H1 (cell line): ENCODE measurements at regions not wholly inside any gene's neighbourhood (a gene's known extent, or its start where the extent isn't known, plus 50 kb on each side); places are given as distances from the start of the nearest gene placed in this dataset.

Source experiments
- CTCF ChIA-PET: fragments of 300-600 bp; sonication (Branson Sonifier 250); formaldehyde crosslinking; loops from one replicate; lab custom pipeline; 2021; ENCODE audit not compliant: partially characterized antibody; lab: Charles Lee
- POLR2A ChIA-PET: fragments of 300-600 bp; sonication (Branson Sonifier 250); formaldehyde crosslinking; loops from one replicate; lab custom pipeline; 2021; ENCODE audit warnings: inconsistent platforms; ENCODE audit not compliant: partially characterized antibody; lab: Charles Lee
- DNase-seq, 2 experiments: peaks; one replicate each; pipeline versions ENCODE4 v3.0.0 to v3.0.0-alpha.2; 2010 to 2022; ENCODE audit warnings: low spot score in 2 of 2, low read depth in 1 of 2, mixed read lengths in 1 of 2
- FAIRE-seq: peaks from 2 replicates; lab custom pipeline; 2011; peaks lifted over from hg19 to GRCh38; lab: Jason Lieb, UNC
- H2AFZ ChIP-seq: 2 replicates; pipeline ENCODE4 v1.8.1; 2012; ENCODE audit warnings: low read length, inconsistent platforms
- H2AK5ac ChIP-seq: 2 replicates; pipeline ENCODE4 v1.6.1; 2013; ENCODE audit warnings: low read depth, low read length
- H2BK120ac ChIP-seq: replicated peaks from 2 replicates; pipeline ENCODE3; 2013; ENCODE audit warnings: low read depth, low read length, inconsistent platforms
- H2BK12ac ChIP-seq: 2 replicates; pipeline ENCODE4 v1.6.1; 2013; ENCODE audit warnings: low read depth, low read length
- H2BK15ac ChIP-seq: 2 replicates; pipeline ENCODE4 v1.6.1; 2013; ENCODE audit warnings: low read length
- H2BK20ac ChIP-seq: 2 replicates; pipeline ENCODE4 v1.6.1; 2013; ENCODE audit warnings: low read length
- H2BK5ac ChIP-seq: 2 replicates; pipeline ENCODE4 v1.6.1; 2013; ENCODE audit warnings: low read depth, low read length
- H3K14ac ChIP-seq: 2 replicates; pipeline ENCODE4 v1.6.1; 2013; ENCODE audit warnings: inconsistent platforms; ENCODE audit not compliant: insufficient read length
- H3K18ac ChIP-seq: 2 replicates; pipeline ENCODE4 v1.6.1; 2013; ENCODE audit warnings: low read length; ENCODE audit errors: extremely low read depth
- H3K23ac ChIP-seq: 2 replicates; pipeline ENCODE4 v1.6.1; 2013; ENCODE audit warnings: inconsistent platforms; ENCODE audit not compliant: insufficient read length
- H3K23me2 ChIP-seq: 2 replicates; pipeline ENCODE4 v1.6.1; 2013; ENCODE audit warnings: low read depth, low read length
- H3K27ac ChIP-seq: 2 replicates; pipeline ENCODE4 v1.6.1; 2011; ENCODE audit warnings: low read depth, low read length, inconsistent platforms
- H3K27me3 ChIP-seq, 4 experiments: replicated peaks in 1 of 4; 1 replicate in 1 of 4; 2 replicates in 3 of 4; pipeline versions ENCODE4 v1.6.1 to v1.8.1; 2011 to 2013; ENCODE audit warnings: low read length in 3 of 4, mild to moderate bottlenecking in 3 of 4, inconsistent platforms in 2 of 4, mixed read lengths in 2 of 4, moderate library complexity in 1 of 4; ENCODE audit not compliant: control insufficient read depth in 3 of 4, insufficient read depth in 3 of 4; ENCODE audit errors: extremely low read depth in 1 of 4
- H3K36me3 ChIP-seq, 4 experiments: 2 replicates each; pipeline versions ENCODE4 v1.6.1 to v1.8.1; 2011 to 2013; ENCODE audit warnings: mild to moderate bottlenecking in 4 of 4, low read length in 3 of 4, moderate library complexity in 2 of 4, control low read depth in 1 of 4, inconsistent platforms in 1 of 4; ENCODE audit not compliant: insufficient read depth in 4 of 4, control insufficient read depth in 2 of 4
- H3K4ac ChIP-seq: replicated peaks from 2 replicates; pipeline ENCODE3; 2013; ENCODE audit warnings: low read length, low read depth, mixed read lengths, inconsistent platforms; ENCODE audit not compliant: insufficient read length
- H3K4me1 ChIP-seq, 4 experiments: replicated peaks in 1 of 4; 1 replicate in 1 of 4; 2 replicates in 3 of 4; pipeline versions ENCODE4 v1.6.1 to v1.8.1; 2011 to 2013; ENCODE audit warnings: low read length in 3 of 4, inconsistent platforms in 2 of 4, mixed read lengths in 1 of 4; ENCODE audit not compliant: insufficient read depth in 4 of 4, control insufficient read depth in 3 of 4
- H3K4me2 ChIP-seq, 2 experiments: 2 replicates each; pipeline versions ENCODE4 v1.6.1 to v1.8.1; 2011 to 2013; ENCODE audit warnings: low read depth in 2 of 2, low read length in 2 of 2, control low read depth in 1 of 2, inconsistent platforms in 1 of 2, mild to moderate bottlenecking in 1 of 2; ENCODE audit not compliant: insufficient read depth in 1 of 2
- H3K4me3 ChIP-seq, 4 experiments: fragments of 200-600, 300-600 bp in 1 of 4; sonication (generic), shearing (Covaris generic), sonication (Bioruptor Twin) in 1 of 4; 2 replicates each; pipeline versions ENCODE4 v1.5.1 to v1.8.1; 2011 to 2016; ENCODE audit warnings: low read length in 4 of 4, low read depth in 3 of 4, control low read depth in 2 of 4, inconsistent platforms in 2 of 4, mild to moderate bottlenecking in 2 of 4, mixed read lengths in 1 of 4, moderate library complexity in 1 of 4; ENCODE audit not compliant: insufficient read depth in 2 of 4; ENCODE audit errors: extremely low read depth in 1 of 4
- H3K56ac ChIP-seq: replicated peaks from 2 replicates; pipeline ENCODE3; 2013; ENCODE audit warnings: low read depth, mild to moderate bottlenecking, mixed read lengths, low read length, inconsistent platforms; ENCODE audit not compliant: insufficient read length
- H3K79me1 ChIP-seq: 2 replicates; pipeline ENCODE4 v1.6.1; 2013; ENCODE audit warnings: low read depth, low read length, control low read depth
- H3K79me2 ChIP-seq, 2 experiments: 2 replicates each; pipeline versions ENCODE4 v1.6.1 to v1.8.1; 2012 to 2013; ENCODE audit warnings: low read length in 2 of 2, mild to moderate bottlenecking in 2 of 2, inconsistent platforms in 1 of 2; ENCODE audit not compliant: insufficient read depth in 2 of 2, control insufficient read depth in 1 of 2
- H3K9ac ChIP-seq, 4 experiments: replicated peaks in 1 of 4; 1 replicate in 1 of 4; 2 replicates in 3 of 4; pipeline versions ENCODE4 v1.6.1 to v1.8.1; 2011 to 2013; ENCODE audit warnings: low read depth in 3 of 4, low read length in 3 of 4, control low read depth in 2 of 4, mild to moderate bottlenecking in 2 of 4, moderate library complexity in 2 of 4, inconsistent platforms in 1 of 4; ENCODE audit errors: extremely low read depth in 1 of 4
- H3K9me3 ChIP-seq, 2 experiments: 2 replicates each; pipeline versions ENCODE4 v1.6.1 to v1.8.1; 2012 to 2013; ENCODE audit warnings: mild to moderate bottlenecking in 2 of 2, moderate library complexity in 2 of 2, control low read depth in 1 of 2, inconsistent platforms in 1 of 2, low read depth in 1 of 2, low read length in 1 of 2, mixed read lengths in 1 of 2; ENCODE audit not compliant: insufficient read depth in 2 of 2
- H4K20me1 ChIP-seq, 2 experiments: replicated peaks in 1 of 2; 2 replicates each; pipeline versions ENCODE3 to v1.8.1; 2011 to 2013; ENCODE audit warnings: inconsistent platforms in 2 of 2, low read length in 2 of 2, mild to moderate bottlenecking in 1 of 2; ENCODE audit not compliant: insufficient read depth in 2 of 2, control insufficient read depth in 1 of 2
- H4K5ac ChIP-seq: 2 replicates; pipeline ENCODE4 v1.6.1; 2013; ENCODE audit warnings: low read length, low read depth, mixed read lengths, inconsistent platforms; ENCODE audit not compliant: insufficient read length
- H4K8ac ChIP-seq: 2 replicates; pipeline ENCODE4 v1.8.0; 2013; ENCODE audit warnings: mild to moderate bottlenecking, moderate library complexity, low read length, inconsistent platforms; ENCODE audit not compliant: insufficient read depth; ENCODE audit errors: extremely low read depth
- H4K91ac ChIP-seq: replicated peaks from 2 replicates; pipeline ENCODE3; 2013; ENCODE audit warnings: low read length, mixed read lengths, inconsistent platforms; ENCODE audit not compliant: insufficient read length
- ASH2L ChIP-seq: fragments of 200-600, 300-600 bp; sonication (generic); IDR thresholded peaks from one replicate; pipeline ENCODE4 v1.7.1; 2017; ENCODE audit warnings: low read length
- BCL11A ChIP-seq, 2 experiments: IDR thresholded peaks; one replicate each; pipeline ENCODE4 v1.6.1; 2011; ENCODE audit warnings: low read depth in 2 of 2, low read length in 2 of 2, mild to moderate bottlenecking in 2 of 2
- CBX5 ChIP-seq: fragments of 300-800, 300-1000 bp; sonication (generic); IDR thresholded peaks from 2 replicates; pipeline ENCODE4 v1.7.1; 2016; ENCODE audit warnings: antibody characterized with exemption, low read length, low read depth
- CBX8 ChIP-seq: fragments of 300-800, 300-1000 bp; sonication (generic); IDR thresholded peaks from 2 replicates; pipeline ENCODE4 v1.7.1; 2016; ENCODE audit warnings: low read depth, low read length, borderline replicate concordance
- CEBPB ChIP-seq: IDR thresholded peaks from 2 replicates; pipeline ENCODE4 v1.6.1; 2012; ENCODE audit warnings: low read depth, low read length
- GABPA ChIP-seq: IDR thresholded peaks from 2 replicates; pipeline ENCODE4 v1.6.1; 2011; ENCODE audit warnings: mild to moderate bottlenecking, low read length, moderate library complexity, borderline replicate concordance; ENCODE audit not compliant: insufficient read depth
- HDAC6 ChIP-seq: IDR thresholded peaks from one replicate; pipeline ENCODE4 v1.7.1; 2012; ENCODE audit warnings: low read depth, mild to moderate bottlenecking, inconsistent platforms, low read length, moderate library complexity
- KDM1A ChIP-seq: fragments of 200-600, 300-600 bp; sonication (generic); IDR thresholded peaks from 2 replicates; pipeline ENCODE4 v1.7.1; 2016; ENCODE audit warnings: mild to moderate bottlenecking, low read length, borderline replicate concordance
- RBBP5 ChIP-seq: IDR thresholded peaks from 2 replicates; pipeline ENCODE4 v1.7.1; 2012; ENCODE audit warnings: low read depth, mild to moderate bottlenecking, inconsistent platforms, low read length, moderate library complexity, borderline replicate concordance
- RFX5 ChIP-seq: IDR thresholded peaks from 2 replicates; pipeline ENCODE4 v1.6.1; 2011; ENCODE audit warnings: low read depth, low read length, improper control_type of control experiment, borderline replicate concordance
- SIRT6 ChIP-seq: IDR thresholded peaks from one replicate; pipeline ENCODE4 v1.7.1; 2012; ENCODE audit warnings: low read length, inconsistent platforms
- SP2 ChIP-seq: IDR thresholded peaks from 2 replicates; pipeline ENCODE4 v1.6.1; 2012; ENCODE audit warnings: mild to moderate bottlenecking, low read length, inconsistent platforms
- WGBS, 2 experiments: shearing (Covaris generic) in 1 of 2; methylation state at CpG; one replicate each; pipeline versions ENCODE4 v1.1.6 to v1.1.7; 2013 to 2015; ENCODE audit warnings: low lambda C conversion rate in 2 of 2, mixed read lengths in 2 of 2, inconsistent platforms in 1 of 2, low coverage in 1 of 2, missing lambda C conversion rate in 1 of 2; ENCODE audit not compliant: insufficient replicate concordance in 2 of 2, insufficient coverage in 1 of 2, insufficient read length in 1 of 2; ENCODE audit errors: extremely low coverage in 1 of 2, missing lambda C conversion rate in 1 of 2; 5-methylcytosine and 5-hydroxymethylcytosine counted together

DNA sequence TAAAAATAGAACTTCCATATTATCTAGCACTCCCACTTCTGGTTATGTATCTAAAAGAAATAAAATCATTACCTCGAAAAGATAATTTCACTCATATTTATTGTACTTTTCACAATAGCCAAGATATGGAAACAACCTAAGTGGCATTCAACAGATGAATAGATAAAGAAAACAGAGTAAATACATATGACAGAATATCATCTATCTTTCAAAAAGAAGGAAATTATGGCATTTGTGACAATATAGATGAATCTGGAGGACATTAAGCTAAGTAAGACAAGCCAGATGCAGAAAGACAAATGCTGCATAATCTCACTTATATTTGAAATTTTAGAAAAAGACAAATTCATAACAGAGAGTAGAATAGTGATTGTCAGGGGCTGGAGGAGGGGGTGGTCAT, 590.0 kb upstream of the ANO3 start:
- WGBS, 2 experiments: 0% methylated on average over 1 of the region's 1 CpG; no CpG with 5 or more reads in 1 of the 2 experiments
- Histone ChIP-seq H2BK20ac (no peak overlapping the region), H2BK120ac (no peak overlapping the region), H4K91ac (no peak overlapping the region), H3K4me1 (no peaks in the 10 kb centered on the region), H3K4me2 (no peak overlapping the region), H3K79me2 (no peaks in the 10 kb centered on the region), H2AK5ac (no peak overlapping the region), H3K79me1 (no peaks in the 10 kb centered on the region), H4K20me1 (no peaks in the 10 kb centered on the region), H4K8ac (no peak overlapping the region), H3K27me3 (no peaks in the 10 kb centered on the region), H3K36me3 (no peaks in the 10 kb centered on the region), H2AFZ (no peak overlapping the region), H3K9ac (no peak overlapping the region), H2BK12ac (no peak overlapping the region), H3K23me2 (no peaks in the 10 kb centered on the region), H3K9me3 (no peaks in the 10 kb centered on the region), H3K23ac (no peak overlapping the region), H3K4ac (no peak overlapping the region), H3K27ac (no peak overlapping the region), H3K18ac (no peak overlapping the region), H3K4me3 (no peak overlapping the region), H2BK15ac (no peak overlapping the region), H3K14ac (no peak overlapping the region), H3K56ac (no peak overlapping the region), H2BK5ac (no peak overlapping the region), H4K5ac (no peak overlapping the region)
- CTCF ChIA-PET: no interaction called here
- no peak for FAIRE-seq
- no peak for DNase-seq
- TF ChIP-seq CEBPB (no peak), KDM1A (no peak), RFX5 (no peak), BCL11A (IDR thresholded peaks at IDR 0.05; ENCODE audit: low read depth in 2 of 2, low read length in 2 of 2) (no peak), HDAC6 (no peak), CBX5 (no peak), GABPA (no peak), RBBP5 (no peak), SIRT6 (no peak), SP2 (no peak), ASH2L (no peak), CBX8 (no peak)
- POLR2A ChIA-PET: no interaction called here
